ENCODE measurements at regions not wholly inside any gene's neighbourhood (a gene's known extent, or its start where the extent isn't known, plus 50 kb on each side); places are given as distances from the start of the nearest gene placed in this dataset.

DNA sequence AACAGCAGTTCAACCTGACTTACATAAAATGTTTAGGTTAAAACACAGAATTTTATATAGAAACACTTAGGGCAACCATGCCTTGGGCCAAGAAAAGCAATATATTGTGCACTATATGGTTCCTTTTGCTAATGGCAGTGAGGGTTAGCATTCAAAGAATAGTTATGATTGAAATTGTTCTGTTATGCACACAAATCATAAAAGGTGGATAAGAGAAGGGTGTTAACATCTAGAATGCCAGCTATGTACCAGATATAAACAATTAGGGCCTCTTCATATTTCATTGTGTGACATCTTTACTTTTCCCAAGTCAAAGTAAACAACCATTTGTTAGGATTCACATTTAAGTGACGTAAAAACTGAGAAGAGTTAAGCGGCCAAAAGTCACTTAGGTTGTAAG is 308.0 kb upstream of the B3GALT2 start:
- H3K27me3 Mint-ChIP-seq: peaks cover 4% of the 10 kb centered on the region
- H3K4me3 Mint-ChIP-seq: no peak overlapping the region
- no peak for DNase-seq
- no peaks in the 10 kb centered on the region for H3K4me1 ChIP-seq (ENCODE audit: control insufficient read depth, insufficient read depth, low read length, poor library complexity, severe bottlenecking)
- peaks cover 0 to 13% (median 3%) of the 10 kb centered on the region in 7 donors for H3K9me3 Mint-ChIP-seq
- H3K36me3 ChIP-seq (ENCODE audit: control insufficient read depth, insufficient read depth, low read length): no peaks in the 10 kb centered on the region
- peaks cover 24 to 58% (median 41%) of the 10 kb centered on the region in 4 donors for H3K4me1 Mint-ChIP-seq
- no peak overlapping the region for H3K4me3 ChIP-seq (ENCODE audit: low read depth, low read length)
- no peak overlapping the region for H3K27ac ChIP-seq (ENCODE audit: insufficient read depth, low read length, poor library complexity, severe bottlenecking)
- peak overlapping the region in 2 of 3 donors; percentile 28 to 83 for H3K27ac Mint-ChIP-seq
- no peaks in the 10 kb centered on the region for H3K27me3 ChIP-seq (ENCODE audit: control insufficient read depth, insufficient read depth, low read length)
- peaks cover 20% of the 10 kb centered on the region for H3K36me3 Mint-ChIP-seq
- H3K9me3 ChIP-seq (ENCODE audit: control insufficient read depth in 2 of 2, low read length in 2 of 2): no peaks in the 10 kb centered on the region
- ATAC-seq (ENCODE audit: low read depth in 2 of 2): no peak

DNA sequence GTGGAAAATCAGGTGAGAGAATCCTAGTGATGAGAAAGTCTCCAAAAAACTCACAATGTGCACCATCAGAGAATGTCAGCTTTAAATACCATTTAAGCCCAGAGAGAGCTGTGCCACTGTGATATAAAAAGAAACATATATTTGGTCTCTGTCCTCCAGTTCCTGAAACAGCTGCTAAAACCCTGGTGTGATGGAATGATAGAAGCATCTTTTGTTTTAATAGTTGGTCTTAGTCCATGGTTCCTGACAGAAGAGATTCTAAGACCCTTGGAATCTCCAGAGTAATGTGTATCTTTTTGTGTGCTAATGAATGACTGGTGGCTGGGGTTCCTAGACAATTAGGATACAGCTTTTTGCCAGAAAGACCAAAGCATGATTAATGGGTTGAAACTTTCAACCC is 302.8 kb upstream of the B3GALT2 start:
- ATAC-seq (ENCODE audit: low read depth in 2 of 2) (no peak), DNase-seq (no peak)
- Histone ChIP-seq H3K27me3 (ENCODE audit: control insufficient read depth, insufficient read depth, low read length) (no peaks in the 10 kb centered on the region), H3K27ac (ENCODE audit: insufficient read depth, low read length, poor library complexity, severe bottlenecking) (no peak overlapping the region), H3K9me3 (ENCODE audit: control insufficient read depth in 2 of 2, low read length in 2 of 2) (no peaks in the 10 kb centered on the region), H3K36me3 (ENCODE audit: control insufficient read depth, insufficient read depth, low read length) (peaks cover 3% of the 10 kb centered on the region), H3K4me1 (ENCODE audit: control insufficient read depth, insufficient read depth, low read length, poor library complexity, severe bottlenecking) (peaks cover 7% of the 10 kb centered on the region), H3K4me3 (ENCODE audit: low read depth, low read length) (no peak overlapping the region)
- Mint-ChIP-seq H3K36me3 (peaks cover 16% of the 10 kb centered on the region), H3K9me3 (peaks cover 0 to 13% (median 7%) of the 10 kb centered on the region in 7 donors), H3K27ac (peak overlapping the region in 2 of 3 donors; percentile 54 to 72), H3K4me3 (no peak overlapping the region), H3K4me1 (peaks cover 35 to 57% (median 42%) of the 10 kb centered on the region in 4 donors), H3K27me3 (peaks cover 4% of the 10 kb centered on the region)

DNA sequence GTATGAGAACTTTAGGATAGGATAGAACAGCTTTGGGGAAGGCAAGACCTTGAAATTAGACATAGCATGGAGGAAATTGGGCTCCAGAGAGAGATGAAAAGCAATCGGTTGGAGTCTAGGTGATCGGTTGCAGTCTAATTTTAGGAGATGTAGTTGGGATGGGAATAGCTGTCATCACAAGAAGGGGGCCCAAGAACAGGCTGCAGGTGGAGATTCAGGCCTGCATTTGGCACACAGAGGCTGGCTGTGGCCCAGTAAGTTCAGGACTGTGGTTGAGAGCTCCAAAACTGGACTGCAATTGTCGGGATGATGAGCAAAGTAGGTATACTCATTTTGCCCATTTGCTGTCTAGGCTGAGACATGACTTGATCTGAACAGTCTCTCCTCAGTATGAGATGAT is 301.3 kb upstream of the B3GALT2 start:
- Histone ChIP-seq H3K36me3 (ENCODE audit: control insufficient read depth, insufficient read depth, low read length) (peaks cover 3% of the 10 kb centered on the region), H3K4me1 (ENCODE audit: control insufficient read depth, insufficient read depth, low read length, poor library complexity, severe bottlenecking) (peaks cover 7% of the 10 kb centered on the region), H3K27ac (ENCODE audit: insufficient read depth, low read length, poor library complexity, severe bottlenecking) (no peak overlapping the region), H3K27me3 (ENCODE audit: control insufficient read depth, insufficient read depth, low read length) (no peaks in the 10 kb centered on the region), H3K4me3 (ENCODE audit: low read depth, low read length) (no peak overlapping the region), H3K9me3 (ENCODE audit: control insufficient read depth in 2 of 2, low read length in 2 of 2) (no peaks in the 10 kb centered on the region)
- peaks cover 4% of the 10 kb centered on the region for H3K27me3 Mint-ChIP-seq
- peak overlapping the region; percentile 55 to 94 (median 65) for H3K27ac Mint-ChIP-seq
- peak overlapping the region in 1 of 4 donors; percentile 18 for H3K4me3 Mint-ChIP-seq
- peaks cover 29 to 47% (median 31%) of the 10 kb centered on the region in 4 donors for H3K4me1 Mint-ChIP-seq
- peaks cover under 1 to 13% (median 7%) of the 10 kb centered on the region in 7 donors for H3K9me3 Mint-ChIP-seq
- peaks cover 16% of the 10 kb centered on the region for H3K36me3 Mint-ChIP-seq
- ATAC-seq (ENCODE audit: low read depth in 2 of 2) (no peak), DNase-seq (no peak)

DNA sequence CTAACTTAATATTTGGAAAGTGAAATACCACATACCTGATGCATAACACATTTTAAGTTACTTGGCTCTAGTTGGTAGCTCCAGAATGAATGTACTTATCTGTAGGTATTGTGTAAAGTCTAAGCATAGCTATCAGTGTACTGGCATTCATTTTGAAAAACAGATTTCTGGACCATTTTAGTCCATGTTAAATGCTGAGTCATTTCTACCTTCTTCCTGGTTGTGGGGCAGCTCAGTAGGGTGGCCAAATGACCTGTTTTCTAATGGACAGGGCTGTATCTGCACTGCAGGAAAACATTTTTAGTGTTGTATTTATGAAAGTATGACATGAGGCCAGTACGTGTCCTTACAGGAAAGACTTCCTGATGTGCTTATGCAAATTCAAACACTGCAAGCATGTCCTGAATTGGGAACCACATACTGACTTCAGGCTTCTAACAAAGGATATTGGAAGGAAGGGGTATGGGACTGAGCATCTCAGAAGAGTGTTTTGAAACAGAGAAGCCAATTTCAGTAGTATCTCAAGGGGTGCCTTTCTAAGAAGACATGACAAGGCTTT is 300.3 kb upstream of the B3GALT2 start:
- H3K9me3 Mint-ChIP-seq: peaks cover 2 to 15% (median 7%) of the 10 kb centered on the region in 7 donors
- peak overlapping the region; percentile 55 to 94 (median 63) for H3K27ac Mint-ChIP-seq
- H3K36me3 Mint-ChIP-seq: peaks cover 11% of the 10 kb centered on the region
- Histone ChIP-seq H3K27me3 (ENCODE audit: control insufficient read depth, insufficient read depth, low read length) (no peaks in the 10 kb centered on the region), H3K36me3 (ENCODE audit: control insufficient read depth, insufficient read depth, low read length) (peaks cover 3% of the 10 kb centered on the region), H3K4me3 (ENCODE audit: low read depth, low read length) (peak overlapping the region; percentile 37), H3K4me1 (ENCODE audit: control insufficient read depth, insufficient read depth, low read length, poor library complexity, severe bottlenecking) (peaks cover 13% of the 10 kb centered on the region), H3K27ac (ENCODE audit: insufficient read depth, low read length, poor library complexity, severe bottlenecking) (peak overlapping the region; percentile 37), H3K9me3 (ENCODE audit: control insufficient read depth in 2 of 2, low read length in 2 of 2) (no peaks in the 10 kb centered on the region)
- H3K4me1 Mint-ChIP-seq: peaks cover 22 to 48% (median 27%) of the 10 kb centered on the region in 4 donors
- DNase-seq: peak in 1 of 3 donors; percentile 30
- ATAC-seq (ENCODE audit: low read depth in 2 of 2): peak in 1 of 2 donors; percentile 24
- H3K4me3 Mint-ChIP-seq: no peak overlapping the region
- H3K27me3 Mint-ChIP-seq: peaks cover 4% of the 10 kb centered on the region

DNA sequence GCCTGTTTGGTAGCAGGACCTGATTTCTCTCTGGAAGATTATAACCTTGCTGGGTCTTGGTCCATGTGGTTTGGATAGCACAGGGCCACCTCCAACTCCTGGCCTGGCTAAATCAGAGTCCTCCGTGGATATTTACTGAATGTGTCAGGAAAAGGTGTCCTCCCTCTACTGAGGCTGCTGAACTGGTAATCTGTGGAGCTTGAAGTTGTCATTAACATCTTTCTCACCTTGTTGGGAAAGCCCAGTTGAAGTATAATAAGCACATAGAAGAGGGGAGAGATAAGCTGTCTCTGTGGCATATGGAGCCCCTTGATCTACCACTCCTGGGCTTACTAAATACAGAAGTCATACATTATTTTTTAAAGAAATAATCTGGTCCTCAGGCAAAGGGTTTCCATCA is 294.3 kb upstream of the B3GALT2 start:
- peak overlapping the region; percentile 65 for H3K4me3 ChIP-seq (ENCODE audit: low read depth, low read length)
- Mint-ChIP-seq H3K27me3 (no peaks in the 10 kb centered on the region), H3K9me3 (peaks cover 0 to 11% (median 4%) of the 10 kb centered on the region in 7 donors), H3K27ac (peak overlapping the region; percentile 89 to 99 (median 90)), H3K4me3 (peak overlapping the region; percentile 27 to 70 (median 54)), H3K4me1 (peaks cover 36 to 72% (median 44%) of the 10 kb centered on the region in 4 donors), H3K36me3 (peaks cover 11% of the 10 kb centered on the region)
- no peaks in the 10 kb centered on the region for H3K27me3 ChIP-seq (ENCODE audit: control insufficient read depth, insufficient read depth, low read length)
- DNase-seq: no peak
- no peaks in the 10 kb centered on the region for H3K36me3 ChIP-seq (ENCODE audit: control insufficient read depth, insufficient read depth, low read length)
- no peak for ATAC-seq (ENCODE audit: low read depth in 2 of 2)
- peaks cover 46% of the 10 kb centered on the region for H3K4me1 ChIP-seq (ENCODE audit: control insufficient read depth, insufficient read depth, low read length, poor library complexity, severe bottlenecking)
- H3K27ac ChIP-seq (ENCODE audit: insufficient read depth, low read length, poor library complexity, severe bottlenecking): peak overlapping the region; percentile 87
- H3K9me3 ChIP-seq (ENCODE audit: control insufficient read depth in 2 of 2, low read length in 2 of 2): no peaks in the 10 kb centered on the region

DNA sequence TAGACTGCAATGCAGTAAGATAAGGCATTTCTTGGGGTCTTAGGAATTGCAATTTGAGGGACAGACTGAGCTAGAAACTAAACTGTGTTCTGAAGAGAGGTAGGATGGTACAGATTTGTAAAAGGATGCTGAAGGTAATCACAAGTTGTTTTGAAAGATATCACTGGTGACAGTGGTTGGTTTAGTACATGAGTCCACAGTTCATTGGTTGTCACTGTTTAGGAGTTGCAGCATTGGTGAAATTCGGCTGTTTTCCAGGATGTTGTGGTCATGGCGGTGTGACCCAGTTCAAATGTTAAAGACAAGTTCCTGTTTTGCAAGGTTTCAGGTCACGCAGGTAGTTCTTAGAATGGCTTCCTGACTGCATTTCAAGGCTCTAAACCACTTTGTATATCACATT is 292.8 kb upstream of the B3GALT2 start:
- Mint-ChIP-seq H3K4me1 (peaks cover 42 to 84% (median 52%) of the 10 kb centered on the region in 4 donors), H3K9me3 (peaks cover 0 to 11% (median 3%) of the 10 kb centered on the region in 7 donors), H3K36me3 (peaks cover 17% of the 10 kb centered on the region), H3K27ac (peak overlapping the region; percentile 85 to 95 (median 90)), H3K27me3 (no peaks in the 10 kb centered on the region), H3K4me3 (peak overlapping the region; percentile 10 to 77 (median 67))
- Histone ChIP-seq H3K4me3 (ENCODE audit: low read depth, low read length) (peak overlapping the region; percentile 65), H3K27ac (ENCODE audit: insufficient read depth, low read length, poor library complexity, severe bottlenecking) (peak overlapping the region; percentile 87), H3K36me3 (ENCODE audit: control insufficient read depth, insufficient read depth, low read length) (no peaks in the 10 kb centered on the region), H3K27me3 (ENCODE audit: control insufficient read depth, insufficient read depth, low read length) (no peaks in the 10 kb centered on the region), H3K9me3 (ENCODE audit: control insufficient read depth in 2 of 2, low read length in 2 of 2) (no peaks in the 10 kb centered on the region), H3K4me1 (ENCODE audit: control insufficient read depth, insufficient read depth, low read length, poor library complexity, severe bottlenecking) (peaks cover 54% of the 10 kb centered on the region)
- DNase-seq (peak; percentile 66 to 99 (median 93)), ATAC-seq (ENCODE audit: low read depth in 2 of 2) (peak; percentile 96 to 98)

DNA sequence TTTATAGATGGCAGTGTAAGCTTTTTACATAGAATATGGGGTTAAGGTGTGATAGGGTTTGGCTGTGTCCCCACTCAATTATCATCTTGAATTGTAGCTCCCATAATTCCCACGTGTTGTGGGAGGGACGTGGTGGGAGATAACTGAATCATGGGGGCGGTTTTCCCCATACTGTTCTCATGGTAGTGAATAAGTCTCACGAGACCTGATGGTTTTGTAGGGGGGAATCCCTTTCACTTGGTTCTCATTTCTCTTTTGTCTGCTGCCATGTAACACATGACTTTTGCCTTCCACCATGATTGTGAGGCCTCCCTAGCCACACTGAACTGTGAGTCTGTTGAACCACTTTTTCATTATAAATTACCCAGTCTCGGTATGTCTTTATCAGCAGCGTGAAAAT is 290.3 kb upstream of the B3GALT2 start:
- ATAC-seq (ENCODE audit: low read depth in 2 of 2) (no peak), DNase-seq (no peak)
- H3K36me3 ChIP-seq (ENCODE audit: control insufficient read depth, insufficient read depth, low read length): no peaks in the 10 kb centered on the region
- Mint-ChIP-seq H3K9me3 (peaks cover 0 to 18% (median 7%) of the 10 kb centered on the region in 7 donors), H3K4me1 (peaks cover 53 to 93% (median 69%) of the 10 kb centered on the region in 4 donors), H3K36me3 (peaks cover 34% of the 10 kb centered on the region), H3K27ac (peak overlapping the region; percentile 74 to 90 (median 80)), H3K4me3 (peak overlapping the region in 2 of 4 donors; percentile 31 to 55), H3K27me3 (no peaks in the 10 kb centered on the region)
- H3K4me3 ChIP-seq (ENCODE audit: low read depth, low read length): peak overlapping the region; percentile 66
- peaks cover 48% of the 10 kb centered on the region for H3K4me1 ChIP-seq (ENCODE audit: control insufficient read depth, insufficient read depth, low read length, poor library complexity, severe bottlenecking)
- H3K27me3 ChIP-seq (ENCODE audit: control insufficient read depth, insufficient read depth, low read length): no peaks in the 10 kb centered on the region
- peak overlapping the region; percentile 87 for H3K27ac ChIP-seq (ENCODE audit: insufficient read depth, low read length, poor library complexity, severe bottlenecking)
- H3K9me3 ChIP-seq (ENCODE audit: control insufficient read depth in 2 of 2, low read length in 2 of 2): no peaks in the 10 kb centered on the region

DNA sequence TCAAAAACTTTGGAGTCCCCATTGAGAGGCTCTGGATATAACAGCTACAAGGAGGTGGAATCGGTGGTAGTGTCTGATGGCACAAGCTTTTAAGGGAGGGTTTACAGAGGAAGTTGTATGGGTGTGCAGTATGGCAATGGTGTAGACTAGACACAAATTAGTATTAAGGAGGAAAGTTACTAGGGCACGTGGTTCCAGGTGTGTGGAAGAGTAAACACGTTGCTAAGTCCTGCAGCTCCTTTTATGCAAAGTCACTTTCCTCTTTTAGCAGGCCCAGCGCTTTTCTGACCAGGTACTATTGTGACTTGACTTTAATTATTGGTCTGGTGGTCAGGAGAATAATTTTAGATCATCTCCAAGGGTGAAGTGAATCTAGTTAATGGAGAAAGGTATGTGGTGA is 287.5 kb upstream of the B3GALT2 start:
- Mint-ChIP-seq H3K9me3 (peaks cover 0 to 11% (median 6%) of the 10 kb centered on the region in 7 donors), H3K27me3 (no peaks in the 10 kb centered on the region), H3K4me3 (peak overlapping the region; percentile 8 to 87 (median 36)), H3K4me1 (peaks cover 33 to 72% (median 50%) of the 10 kb centered on the region in 4 donors), H3K27ac (peak overlapping the region; percentile 52 to 96 (median 69)), H3K36me3 (peaks cover 44% of the 10 kb centered on the region)
- Histone ChIP-seq H3K36me3 (ENCODE audit: control insufficient read depth, insufficient read depth, low read length) (no peaks in the 10 kb centered on the region), H3K4me1 (ENCODE audit: control insufficient read depth, insufficient read depth, low read length, poor library complexity, severe bottlenecking) (peaks cover 22% of the 10 kb centered on the region), H3K4me3 (ENCODE audit: low read depth, low read length) (peak overlapping the region; percentile 66), H3K27me3 (ENCODE audit: control insufficient read depth, insufficient read depth, low read length) (no peaks in the 10 kb centered on the region), H3K27ac (ENCODE audit: insufficient read depth, low read length, poor library complexity, severe bottlenecking) (no peak overlapping the region), H3K9me3 (ENCODE audit: control insufficient read depth in 2 of 2, low read length in 2 of 2) (no peaks in the 10 kb centered on the region)
- DNase-seq: no peak
- ATAC-seq (ENCODE audit: low read depth in 2 of 2): no peak

All from CD4-positive, CD25-positive, alpha-beta regulatory T cell (primary cell).